ENCODE measurements at regions not wholly inside any gene's neighbourhood (a gene's known extent, or its start where the extent isn't known, plus 50 kb on each side); places are given as distances from the start of the nearest gene placed in this dataset.

DNA sequence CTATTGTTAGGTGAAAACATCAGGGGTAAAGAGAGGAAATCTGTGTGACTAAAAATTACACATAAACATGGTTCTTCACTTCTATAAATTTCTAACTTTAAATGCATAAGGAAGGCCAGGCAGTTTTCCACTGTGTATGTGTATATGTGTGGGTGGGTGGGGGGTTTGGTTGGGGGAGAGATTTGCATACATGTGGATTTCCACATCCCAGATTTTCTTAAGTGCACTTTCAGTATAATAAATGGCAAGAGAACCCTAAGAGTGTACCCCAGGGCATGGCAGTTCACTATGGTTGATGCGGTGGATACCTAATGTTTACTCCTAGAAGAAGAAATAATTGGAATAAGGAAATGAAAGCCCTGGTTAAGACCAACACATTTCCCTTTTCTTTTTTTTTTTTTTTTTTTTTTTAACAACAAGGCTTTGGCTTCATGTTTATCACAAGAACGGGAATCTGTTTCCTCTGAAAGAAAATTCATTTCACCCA, 451.8 kb upstream of the CCL2 start:
- ChIA-PET POLR2A (no interaction called here), CTCF (interaction anchor here (1.5 kb wide), 1 partner anchor 9 kb away, joined by 3 read pairs; no protein-coding TSS in a partner anchor)
- Mint-ChIP-seq H3K4me1 (no peaks in the 10 kb centered on the region), H3K27ac (no peak overlapping the region), H3K9me3 (ENCODE audit: insufficient read depth) (no peaks in the 10 kb centered on the region), H3K27me3 (peaks cover 26% of the 10 kb centered on the region), H3K4me3 (no peak overlapping the region)
- Histone ChIP-seq H3K4me3 (ENCODE audit: control extremely low read depth in 1 of 5, extremely low read depth in 1 of 5, insufficient read depth in 1 of 5, low read depth in 2 of 5, low read length in 4 of 5) (no peak overlapping the region), H3K36me3 (replicated peaks in 1 of 2; ENCODE audit: control extremely low read depth in 1 of 2, control insufficient read depth in 1 of 2, extremely low read depth in 1 of 2, insufficient read depth in 2 of 2, low read length in 1 of 2) (no peaks in the 10 kb centered on the region), H3K27me3 (replicated peaks in 1 of 4; ENCODE audit: control extremely low read depth in 1 of 4, control insufficient read depth in 3 of 4, insufficient read depth in 4 of 4, low read length in 3 of 4) (peaks cover 0 to 5% (median 1%) of the 10 kb centered on the region in 4 experiments), H3K4me1 (ENCODE audit: control insufficient read depth in 2 of 2, insufficient read depth in 2 of 2, low read length in 2 of 2) (no peaks in the 10 kb centered on the region), H3K9me3 (ENCODE audit: control extremely low read depth in 1 of 3, control insufficient read depth in 2 of 3, insufficient read depth in 1 of 3, low read length in 2 of 3) (no peaks in the 10 kb centered on the region), H4K20me1 (ENCODE audit: control insufficient read depth, insufficient read depth, low read length, poor library complexity, severe bottlenecking) (no peaks in the 10 kb centered on the region), H3K9ac (ENCODE audit: low read length) (no peak overlapping the region), H3K4me2 (replicated peaks; ENCODE audit: low read depth, low read length, poor library complexity, severe bottlenecking) (no peak overlapping the region), H3K79me2 (ENCODE audit: control insufficient read depth, insufficient read depth, low read length) (no peaks in the 10 kb centered on the region), H3K27ac (ENCODE audit: low read length in 2 of 2) (no peak overlapping the region), H2AFZ (ENCODE audit: insufficient read depth, low read depth, low read length, poor library complexity, severe bottlenecking) (no peak overlapping the region)
- no CpG with 5 or more reads among the region's 2 CpGs for WGBS (ENCODE audit: insufficient coverage)
- TF ChIP-seq, protein P1, sequence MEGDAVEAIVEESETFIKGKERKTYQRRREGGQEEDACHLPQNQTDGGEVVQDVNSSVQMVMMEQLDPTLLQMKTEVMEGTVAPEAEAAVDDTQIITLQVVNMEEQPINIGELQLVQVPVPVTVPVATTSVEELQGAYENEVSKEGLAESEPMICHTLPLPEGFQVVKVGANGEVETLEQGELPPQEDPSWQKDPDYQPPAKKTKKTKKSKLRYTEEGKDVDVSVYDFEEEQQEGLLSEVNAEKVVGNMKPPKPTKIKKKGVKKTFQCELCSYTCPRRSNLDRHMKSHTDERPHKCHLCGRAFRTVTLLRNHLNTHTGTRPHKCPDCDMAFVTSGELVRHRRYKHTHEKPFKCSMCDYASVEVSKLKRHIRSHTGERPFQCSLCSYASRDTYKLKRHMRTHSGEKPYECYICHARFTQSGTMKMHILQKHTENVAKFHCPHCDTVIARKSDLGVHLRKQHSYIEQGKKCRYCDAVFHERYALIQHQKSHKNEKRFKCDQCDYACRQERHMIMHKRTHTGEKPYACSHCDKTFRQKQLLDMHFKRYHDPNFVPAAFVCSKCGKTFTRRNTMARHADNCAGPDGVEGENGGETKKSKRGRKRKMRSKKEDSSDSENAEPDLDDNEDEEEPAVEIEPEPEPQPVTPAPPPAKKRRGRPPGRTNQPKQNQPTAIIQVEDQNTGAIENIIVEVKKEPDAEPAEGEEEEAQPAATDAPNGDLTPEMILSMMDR (IDR thresholded peaks at IDR 0.05), result no peak
- no peak for TF ChIP-seq EZH2 (IDR thresholded peaks at IDR 0.05; ENCODE audit: borderline replicate concordance, insufficient read depth, low read depth, low read length, poor library complexity, severe bottlenecking)
- no peak for DNase-seq
- intact Hi-C loops (cut with micrococcal nuclease), result no loop called here
- ATAC-seq (ENCODE audit: low read depth), result no peak

DNA sequence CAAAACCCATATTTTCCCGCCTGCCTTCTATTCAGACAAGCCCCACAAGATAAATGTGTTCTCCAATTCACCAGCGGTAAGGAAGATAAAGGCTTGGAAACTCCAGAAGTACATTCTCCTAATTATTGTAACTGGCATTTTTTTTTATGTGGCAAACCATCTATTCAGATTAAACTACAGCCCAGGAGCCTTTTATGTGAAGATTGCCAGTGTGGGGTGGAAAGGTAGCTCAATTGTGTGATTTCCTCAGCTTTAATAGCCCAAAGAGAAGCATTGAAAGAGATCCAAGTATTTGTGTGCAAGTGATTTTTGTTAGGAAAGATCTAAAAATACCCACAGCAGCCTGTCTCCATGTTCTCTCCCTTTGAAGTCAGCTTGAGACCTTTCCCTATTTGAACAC, 451.4 kb upstream of the CCL2 start:
- ChIA-PET CTCF (interaction anchor here (1.5 kb wide), 1 partner anchor 9 kb away, joined by 3 read pairs; no protein-coding TSS in a partner anchor), POLR2A (no interaction called here)
- no peaks in the 10 kb centered on the region for H3K79me2 ChIP-seq (ENCODE audit: control insufficient read depth, insufficient read depth, low read length)
- no peaks in the 10 kb centered on the region for H4K20me1 ChIP-seq (ENCODE audit: control insufficient read depth, insufficient read depth, low read length, poor library complexity, severe bottlenecking)
- no peak overlapping the region for H3K9ac ChIP-seq (ENCODE audit: low read length)
- intact Hi-C loops (cut with micrococcal nuclease), result no loop called here
- H3K27ac ChIP-seq (ENCODE audit: low read length in 2 of 2), result no peak overlapping the region
- H3K4me3 Mint-ChIP-seq, result no peak overlapping the region
- TF ChIP-seq, protein P1 (IDR thresholded peaks at IDR 0.05), result no peak
- no peak for TF ChIP-seq EZH2 (IDR thresholded peaks at IDR 0.05; ENCODE audit: borderline replicate concordance, insufficient read depth, low read depth, low read length, poor library complexity, severe bottlenecking)
- H2AFZ ChIP-seq (ENCODE audit: insufficient read depth, low read depth, low read length, poor library complexity, severe bottlenecking), result no peak overlapping the region
- no peak overlapping the region for H3K4me2 ChIP-seq (replicated peaks; ENCODE audit: low read depth, low read length, poor library complexity, severe bottlenecking)
- H3K4me1 ChIP-seq (ENCODE audit: control insufficient read depth in 2 of 2, insufficient read depth in 2 of 2, low read length in 2 of 2), result no peaks in the 10 kb centered on the region
- no peak overlapping the region for H3K27ac Mint-ChIP-seq
- no peak for ATAC-seq (ENCODE audit: low read depth)
- no CpG with 5 or more reads among the region's 2 CpGs for WGBS (ENCODE audit: insufficient coverage)
- no peak overlapping the region for H3K4me3 ChIP-seq (ENCODE audit: control extremely low read depth in 1 of 5, extremely low read depth in 1 of 5, insufficient read depth in 1 of 5, low read depth in 2 of 5, low read length in 4 of 5)
- H3K9me3 Mint-ChIP-seq (ENCODE audit: insufficient read depth), result no peaks in the 10 kb centered on the region
- H3K27me3 ChIP-seq (replicated peaks in 1 of 4; ENCODE audit: control extremely low read depth in 1 of 4, control insufficient read depth in 3 of 4, insufficient read depth in 4 of 4, low read length in 3 of 4), result peaks cover 0 to 5% (median 1%) of the 10 kb centered on the region in 4 experiments
- H3K27me3 Mint-ChIP-seq, result peaks cover 26% of the 10 kb centered on the region
- H3K4me1 Mint-ChIP-seq, result no peaks in the 10 kb centered on the region
- H3K36me3 ChIP-seq (replicated peaks in 1 of 2; ENCODE audit: control extremely low read depth in 1 of 2, control insufficient read depth in 1 of 2, extremely low read depth in 1 of 2, insufficient read depth in 2 of 2, low read length in 1 of 2), result no peaks in the 10 kb centered on the region
- H3K9me3 ChIP-seq (ENCODE audit: control extremely low read depth in 1 of 3, control insufficient read depth in 2 of 3, insufficient read depth in 1 of 3, low read length in 2 of 3), result no peaks in the 10 kb centered on the region
- no peak for DNase-seq
